Hindlimb muscle (tissue), 1 donor: ENCODE measurements at regions not wholly inside any gene's neighbourhood (a gene's known extent, or its start where the extent isn't known, plus 50 kb on each side); places are given as distances from the start of the nearest gene placed in this dataset.
A peak's percentile ranks its signal among the peaks of the same experiment; 100 is the strongest.

Experiments
- DNase-seq: peaks from one replicate; pipeline ENCODE4 v3.0.0-alpha.2; 2013

DNA sequence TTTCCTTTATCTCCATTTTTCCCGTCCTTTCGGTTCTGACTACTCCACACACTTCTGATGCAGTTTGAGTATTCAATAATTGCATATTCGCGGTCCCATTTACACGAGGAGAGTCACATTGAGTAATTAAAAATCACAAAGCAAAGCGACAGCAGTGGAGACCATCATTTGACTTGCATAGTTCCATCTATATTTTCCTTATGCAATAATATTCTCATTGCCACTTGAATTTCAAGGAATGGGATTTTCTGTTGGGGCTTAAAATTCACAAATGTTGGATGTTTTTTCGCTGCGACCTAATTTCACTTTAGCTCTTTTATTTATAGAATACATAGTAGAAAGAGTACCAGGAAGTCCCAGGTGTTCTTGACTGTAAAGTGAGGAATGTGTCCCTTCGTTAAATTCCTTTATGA, 186.8 kb downstream of the ZEB2 start:
- peak; percentile 22 for DNase-seq

DNA sequence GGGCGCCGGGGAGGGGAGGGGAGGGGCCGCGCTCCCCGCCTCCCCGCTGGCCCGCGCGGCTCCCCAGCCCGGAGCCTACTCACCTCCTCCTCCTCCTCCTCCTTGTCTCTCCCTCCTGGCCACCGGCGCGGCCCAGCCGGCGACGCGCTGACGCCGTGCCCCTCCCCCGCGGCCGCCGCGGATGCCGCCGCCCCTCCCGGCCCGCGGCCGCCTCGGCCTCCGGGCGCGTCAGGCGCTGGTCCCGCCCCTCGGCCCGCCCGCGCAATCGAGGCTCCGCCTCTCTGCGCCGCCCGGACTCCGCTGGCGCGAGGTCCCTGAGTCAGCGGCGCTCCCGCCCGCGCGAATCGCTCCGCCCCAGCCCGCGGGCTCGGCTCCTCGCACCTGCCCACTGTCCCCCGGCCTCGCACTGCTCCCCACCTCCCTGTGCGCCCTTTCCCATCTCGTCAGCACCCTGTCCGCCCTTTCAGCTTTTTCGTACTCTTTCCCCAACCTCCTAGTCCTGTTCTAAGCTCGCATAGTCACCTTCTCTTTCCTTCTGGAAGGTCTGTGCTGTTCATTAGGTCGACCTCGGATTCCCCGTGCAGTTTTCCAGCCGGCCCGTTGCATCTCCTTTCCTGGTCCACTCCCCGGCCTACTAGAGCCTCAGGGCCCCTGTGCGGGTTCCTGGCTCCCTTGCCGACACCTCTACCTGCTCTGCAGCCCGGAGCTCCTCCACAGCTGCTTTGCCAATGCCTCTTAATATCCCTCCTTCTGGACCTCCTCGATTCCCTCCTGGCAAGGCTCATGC, 187.4 kb downstream of the ZEB2 start:
- peak; percentile 94 for DNase-seq

DNA sequence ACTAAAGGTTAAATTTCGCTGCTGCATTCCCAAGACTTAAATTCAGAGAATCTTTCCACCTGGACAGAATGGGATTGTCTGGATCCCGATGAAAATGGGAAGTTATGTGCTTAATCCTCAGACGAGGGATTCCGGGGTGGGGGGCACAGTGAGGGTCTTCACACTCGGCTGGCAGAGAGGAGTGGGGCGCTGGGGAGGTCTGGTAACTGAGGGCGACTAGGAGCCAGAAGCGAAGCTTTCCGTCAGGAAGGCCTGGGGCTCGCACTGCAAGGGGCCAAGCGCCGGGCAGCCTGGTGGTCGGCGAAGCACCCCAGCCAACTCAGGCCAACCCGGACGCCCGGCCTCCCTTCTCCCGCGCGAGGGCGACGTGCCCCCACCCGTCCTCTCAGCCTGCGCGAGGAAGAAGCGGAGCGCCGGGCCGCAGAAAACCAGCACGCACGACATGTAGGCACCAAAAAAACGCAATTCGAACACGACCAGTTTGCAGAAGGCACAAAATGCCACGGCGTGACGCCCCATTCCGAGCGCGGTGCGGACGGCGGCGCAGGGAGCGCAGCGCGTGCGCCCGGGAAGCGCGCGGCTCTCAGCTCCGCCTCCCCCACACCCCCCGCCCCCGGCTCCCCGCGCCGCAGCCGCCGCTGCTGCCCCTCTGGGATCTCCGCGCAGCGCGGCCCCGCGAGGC, 188.1 kb downstream of the ZEB2 start:
- peak; percentile 76 for DNase-seq

DNA sequence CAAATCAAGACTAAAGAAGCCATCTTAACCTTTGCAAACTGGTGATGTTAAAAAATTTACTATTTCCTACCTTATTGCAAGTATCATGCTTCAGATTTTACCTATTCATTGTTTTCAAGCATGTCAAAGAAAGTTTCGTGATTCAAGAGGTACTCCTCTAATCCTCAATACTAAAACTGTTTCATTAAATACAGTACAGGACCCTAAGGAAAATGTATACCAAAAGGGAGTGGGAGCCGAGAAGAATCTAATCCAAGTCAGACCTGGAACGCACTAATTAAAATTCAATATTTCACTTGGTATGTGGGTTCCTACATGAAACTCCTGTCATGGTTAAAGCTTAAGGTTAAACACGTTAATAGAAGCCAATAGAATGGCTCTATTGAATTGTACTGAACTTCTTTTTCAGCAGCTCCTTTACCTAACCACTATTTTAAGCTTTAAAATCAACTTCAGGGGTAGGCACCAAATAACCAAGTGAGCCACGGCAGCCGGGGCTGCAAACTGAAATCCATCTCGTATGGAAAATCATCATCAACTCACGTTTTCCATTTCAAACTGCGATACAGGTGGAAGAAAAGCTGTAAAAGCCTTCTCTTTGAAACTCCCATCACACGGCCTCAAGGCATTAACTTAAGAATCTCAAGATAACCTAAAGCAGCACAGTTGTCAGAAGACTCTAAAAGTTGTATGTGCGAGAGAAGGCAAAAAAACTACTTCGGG, 188.8 kb downstream of the ZEB2 start:
- no peak for DNase-seq

DNA sequence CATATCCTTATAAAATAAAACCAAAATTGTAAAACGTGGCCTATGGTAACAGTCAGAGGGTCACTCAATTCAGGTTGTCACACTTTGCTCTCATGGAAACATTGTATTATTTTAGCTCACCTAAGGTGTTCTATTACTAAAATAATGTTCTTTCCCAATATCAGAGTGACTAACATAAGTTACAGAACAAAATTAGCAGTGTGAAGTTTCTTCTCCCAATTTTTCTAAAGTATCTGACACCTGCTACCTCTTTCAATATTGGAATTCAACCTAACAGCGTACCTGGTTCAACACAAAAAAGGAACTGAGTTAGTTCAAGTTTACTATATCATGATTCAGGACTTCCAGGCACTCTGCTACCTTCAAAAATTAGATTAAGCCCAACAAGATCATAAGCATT, 190.4 kb downstream of the ZEB2 start:
- DNase-seq = no peak

DNA sequence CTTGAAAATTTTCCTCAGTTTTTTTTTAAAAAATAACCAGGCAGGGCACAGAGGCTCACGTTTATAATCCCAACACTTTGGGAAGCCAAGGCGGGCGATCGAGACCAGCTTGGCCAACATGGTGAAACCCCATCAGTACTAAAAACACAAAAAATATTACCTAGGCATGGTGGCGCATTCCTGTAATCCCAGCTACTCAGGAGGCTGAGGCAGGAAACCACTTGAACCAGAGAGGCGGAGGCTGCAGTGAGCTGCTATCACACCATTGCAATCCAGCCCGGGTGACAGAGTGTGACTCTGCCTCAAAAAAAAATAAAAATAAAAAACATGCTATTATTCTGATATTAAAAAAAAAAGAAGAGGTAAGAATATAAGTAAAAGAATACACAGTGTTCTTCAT, 191.0 kb downstream of the ZEB2 start:
- DNase-seq = no peak

DNA sequence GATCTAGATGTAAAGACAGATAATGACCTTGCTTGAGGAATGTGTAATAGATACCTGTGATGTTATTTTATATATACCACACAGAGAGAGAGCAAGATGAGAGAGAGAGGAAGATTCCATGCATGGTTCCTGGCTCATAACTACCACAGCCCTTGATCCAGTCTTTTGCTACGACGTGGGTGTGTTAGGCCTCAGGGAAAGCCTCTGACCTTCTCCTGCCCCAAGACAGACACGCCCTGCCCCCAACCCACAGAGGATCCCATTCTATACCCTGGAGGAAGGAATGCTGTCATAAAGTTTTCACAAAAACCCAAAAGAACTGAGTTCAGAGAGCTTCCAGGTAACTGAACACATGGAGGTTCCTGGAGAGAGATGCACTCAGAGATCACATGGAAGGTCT, 193.1 kb downstream of the ZEB2 start:
- DNase-seq = no peak

DNA sequence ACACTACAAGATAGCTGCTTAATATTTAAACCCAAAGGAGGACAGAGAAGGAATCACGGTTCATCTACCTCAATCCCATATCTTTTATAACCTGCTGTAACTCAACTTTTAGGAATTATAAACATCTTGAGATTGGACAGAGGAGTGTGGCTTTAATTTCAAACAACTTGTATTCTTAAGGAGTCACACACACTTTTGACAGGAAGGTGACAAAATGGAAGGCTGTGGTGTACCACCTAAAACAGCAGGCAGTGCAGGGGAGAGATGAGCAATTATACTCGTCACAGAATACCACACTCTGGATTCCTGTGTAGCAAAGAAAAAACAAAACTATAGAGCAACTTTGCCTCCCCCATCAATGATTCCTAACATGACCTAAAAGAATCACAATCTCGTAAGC, 194.8 kb downstream of the ZEB2 start:
- no peak for DNase-seq

DNA sequence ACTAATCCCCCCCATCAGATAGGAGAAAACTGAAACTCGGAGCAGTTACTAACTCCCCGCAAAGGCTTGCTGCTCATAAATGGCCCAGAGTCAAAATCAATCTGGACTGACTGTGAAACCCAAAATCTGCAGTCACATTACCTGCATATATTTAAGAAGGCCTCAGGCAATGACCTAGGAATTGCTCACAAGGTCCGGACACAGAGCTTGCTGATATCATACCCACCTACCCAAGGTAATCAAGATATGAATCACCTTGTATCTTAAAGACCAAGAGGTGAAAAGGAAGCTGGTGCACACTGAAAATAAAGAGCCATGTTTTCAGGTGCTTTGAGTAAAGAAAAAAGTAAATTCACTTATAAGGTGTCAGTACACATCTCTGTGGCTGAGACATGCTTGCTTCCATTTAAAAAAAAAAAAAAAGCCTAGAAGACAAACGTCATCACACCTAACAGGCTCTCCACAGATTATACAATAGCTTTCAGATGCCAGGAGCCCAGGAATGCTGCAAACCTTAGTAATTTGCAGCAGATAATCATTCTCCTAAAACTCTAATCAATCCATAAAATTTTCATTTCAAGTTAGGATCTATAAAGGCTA, 195.4 kb downstream of the ZEB2 start:
- no peak for DNase-seq

DNA sequence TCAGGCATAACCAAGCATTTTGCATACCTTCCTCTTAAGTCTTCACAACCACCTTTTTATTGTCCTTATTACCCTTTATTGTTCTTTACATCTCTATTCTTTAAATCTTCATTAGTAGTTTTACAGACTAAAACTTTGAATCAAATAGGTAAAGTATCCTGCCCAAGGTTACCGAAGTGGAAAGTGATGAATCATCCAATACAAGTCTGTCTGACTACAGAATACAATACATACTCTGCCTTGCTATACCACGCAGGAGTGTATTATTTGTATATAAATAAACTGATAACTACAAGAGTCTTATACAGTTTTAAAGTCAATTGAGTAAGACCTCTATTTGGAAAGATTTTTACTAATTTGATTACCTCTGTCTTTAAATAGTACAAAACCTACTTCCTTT, 196.0 kb downstream of the ZEB2 start:
- no peak for DNase-seq

DNA sequence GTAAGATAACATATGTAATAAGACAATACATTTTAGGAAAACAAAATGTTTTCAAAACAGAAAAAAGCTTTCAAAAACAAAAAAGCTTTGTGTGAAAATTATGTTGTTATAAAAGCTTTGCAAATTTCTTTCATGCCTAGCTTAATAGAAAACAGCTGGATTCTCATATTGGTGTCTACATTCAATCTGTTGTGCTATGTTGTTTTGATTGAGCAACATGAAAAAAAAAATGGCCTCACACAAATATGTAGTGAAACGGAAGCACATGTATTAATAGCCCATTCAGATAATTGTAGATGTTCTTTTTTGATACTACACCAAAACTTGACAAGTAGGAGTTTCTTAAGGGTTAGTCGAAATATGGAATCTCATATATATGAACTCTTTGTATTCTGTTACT, 197.5 kb downstream of the ZEB2 start:
- DNase-seq = no peak

DNA sequence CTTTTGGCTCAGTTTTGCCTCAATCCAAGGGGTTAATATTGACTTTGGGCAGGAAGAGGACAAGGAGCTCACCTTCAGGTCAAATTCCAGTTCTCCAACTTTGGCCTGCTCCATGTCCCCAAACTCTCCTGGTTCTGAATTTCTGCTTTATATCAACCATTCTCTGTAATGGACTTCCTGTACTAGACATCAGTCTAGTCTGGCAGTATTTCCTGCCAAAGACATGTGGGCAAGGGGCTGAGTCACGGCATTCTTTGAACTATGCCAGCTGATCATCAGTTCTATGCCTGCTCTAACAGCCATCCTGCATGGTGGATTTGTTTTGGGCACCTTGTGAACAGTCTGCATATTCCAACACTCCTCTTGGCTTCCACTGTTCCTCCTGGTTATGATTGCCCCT, 199.4 kb downstream of the ZEB2 start:
- DNase-seq = no peak

DNA sequence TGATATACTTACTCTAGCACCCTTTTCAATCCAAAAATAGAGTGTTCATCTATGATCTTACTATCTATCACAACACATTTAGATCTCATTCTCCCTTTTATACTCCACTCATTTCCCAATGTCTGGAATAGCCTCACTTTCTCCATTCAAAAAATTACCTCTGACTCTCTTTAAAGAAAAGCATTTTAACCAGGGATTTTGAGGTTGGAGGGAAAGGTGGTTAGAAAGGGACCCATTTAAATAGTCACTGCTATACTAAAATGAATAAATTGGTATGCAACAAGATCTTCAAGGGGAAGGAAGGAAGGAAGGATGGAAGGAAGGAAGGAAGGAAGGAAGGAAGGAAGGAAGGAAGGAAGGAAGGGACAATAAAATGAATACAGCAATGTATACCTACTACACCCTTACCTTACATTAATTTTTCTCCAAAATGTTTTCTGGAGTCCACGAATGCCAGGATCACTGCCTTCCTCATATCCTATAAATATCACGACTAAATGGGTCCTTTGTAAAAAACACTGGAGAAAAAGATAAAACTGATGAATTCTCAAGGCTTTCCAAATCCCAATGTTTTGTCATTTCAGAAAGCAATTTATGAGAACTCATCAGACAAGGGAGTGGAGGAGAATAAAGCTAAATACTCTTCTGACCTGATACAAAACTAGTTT, 202.7 kb downstream of the ZEB2 start:
- no peak for DNase-seq

DNA sequence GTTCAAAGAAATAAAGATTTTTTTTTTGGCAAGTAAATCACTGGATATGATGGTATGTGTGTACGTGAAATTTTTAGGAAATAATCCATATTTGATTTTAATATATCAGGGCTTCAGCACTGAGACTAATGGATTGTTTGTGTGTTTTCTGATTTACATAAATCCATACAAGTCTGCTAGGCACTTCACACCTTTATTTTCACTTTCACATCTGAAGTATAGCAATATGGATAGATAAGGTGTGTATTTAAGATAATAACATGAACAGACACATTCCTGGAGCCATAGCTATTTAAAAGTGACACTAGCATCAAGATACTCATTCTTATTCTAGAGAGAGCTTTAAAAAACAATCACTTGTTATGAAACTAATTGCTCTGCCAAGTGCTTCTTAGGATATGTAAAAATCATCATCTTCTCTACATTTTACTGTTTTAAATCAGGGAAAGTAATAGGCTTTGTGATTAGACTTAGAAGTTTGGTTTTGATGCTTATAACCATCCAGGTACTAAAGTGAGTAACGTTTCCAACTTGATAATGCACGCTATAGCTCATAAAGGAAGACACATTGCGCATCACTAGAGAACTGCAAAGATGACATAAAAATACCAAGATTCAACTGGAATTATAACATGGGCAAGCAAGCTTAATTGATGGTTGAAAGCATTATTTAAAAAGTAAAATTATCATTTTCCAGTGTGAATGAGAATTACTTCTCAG, 208.9 kb downstream of the ZEB2 start:
- DNase-seq = no peak

DNA sequence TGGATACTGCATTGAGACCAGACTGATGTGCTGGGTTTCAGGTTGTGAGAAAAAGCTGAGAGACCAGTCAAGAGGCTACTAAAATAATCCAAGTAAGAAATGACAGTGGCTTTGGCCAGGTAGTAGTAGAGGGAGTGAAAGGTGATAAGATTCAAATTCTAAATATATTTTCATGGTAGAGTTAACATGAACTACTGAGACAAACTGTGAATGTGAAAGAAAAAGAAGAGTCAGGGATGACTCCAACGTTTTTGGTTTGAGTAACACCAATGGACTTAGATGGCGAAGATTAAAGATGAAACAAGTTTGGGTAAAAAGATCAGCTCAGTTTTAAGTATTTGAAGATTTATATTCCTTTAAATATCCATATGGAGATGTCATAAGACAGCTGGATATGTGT, 209.4 kb downstream of the ZEB2 start:
- DNase-seq = no peak

DNA sequence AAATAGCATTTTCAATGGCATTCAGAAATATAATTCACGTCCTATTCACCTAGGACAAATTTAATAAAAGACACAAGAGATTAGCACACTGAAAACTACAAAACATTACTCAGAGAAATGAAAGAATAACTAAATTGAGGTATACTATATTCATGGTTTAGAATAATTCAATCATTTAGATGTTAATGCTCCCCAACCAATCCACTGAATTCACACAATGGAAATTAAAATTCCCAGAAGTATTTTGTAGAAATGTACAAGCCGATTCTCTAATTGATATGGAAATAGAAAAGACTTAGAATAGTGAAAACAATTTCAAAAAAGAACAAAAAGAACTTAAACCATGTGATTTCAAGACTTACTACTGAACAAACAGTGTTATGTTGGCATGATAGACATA, 212.2 kb downstream of the ZEB2 start:
- no peak for DNase-seq

DNA sequence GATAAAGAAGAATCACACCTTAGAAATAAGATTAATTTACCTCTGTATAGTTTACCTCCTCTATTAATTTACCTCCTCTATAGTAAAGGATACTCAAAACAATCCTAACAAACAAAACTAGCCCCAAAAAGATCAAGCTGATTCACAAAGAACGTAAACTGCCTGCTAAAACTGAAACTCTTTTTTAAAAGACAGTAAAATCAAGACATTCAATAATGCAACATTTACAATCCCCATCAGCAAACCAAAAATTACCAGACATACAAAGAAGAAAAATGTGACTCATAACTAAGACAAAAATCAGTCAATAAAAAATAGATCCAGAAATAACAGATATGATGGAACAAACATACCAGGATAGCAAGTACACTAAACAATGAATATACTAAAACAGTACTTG, 215.7 kb downstream of the ZEB2 start:
- DNase-seq = no peak

DNA sequence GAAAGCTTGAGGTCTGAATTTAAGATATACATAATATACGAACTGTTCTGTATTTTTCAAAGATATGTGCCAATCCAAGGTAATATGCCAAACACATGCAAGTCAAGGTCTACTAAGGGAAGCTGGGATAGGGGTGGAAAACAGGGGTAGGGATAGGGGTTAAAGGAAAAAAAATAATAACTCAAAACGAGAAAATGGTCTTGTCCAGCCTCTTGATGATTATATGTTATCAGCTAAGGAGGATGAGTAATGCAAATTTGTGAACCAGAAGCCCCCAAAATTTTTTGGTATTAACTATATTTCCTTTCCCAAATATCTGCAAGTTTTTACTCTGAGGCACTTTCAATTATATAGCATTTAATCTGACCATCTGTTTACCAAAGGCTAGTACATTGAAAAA, 219.3 kb downstream of the ZEB2 start:
- no peak for DNase-seq

DNA sequence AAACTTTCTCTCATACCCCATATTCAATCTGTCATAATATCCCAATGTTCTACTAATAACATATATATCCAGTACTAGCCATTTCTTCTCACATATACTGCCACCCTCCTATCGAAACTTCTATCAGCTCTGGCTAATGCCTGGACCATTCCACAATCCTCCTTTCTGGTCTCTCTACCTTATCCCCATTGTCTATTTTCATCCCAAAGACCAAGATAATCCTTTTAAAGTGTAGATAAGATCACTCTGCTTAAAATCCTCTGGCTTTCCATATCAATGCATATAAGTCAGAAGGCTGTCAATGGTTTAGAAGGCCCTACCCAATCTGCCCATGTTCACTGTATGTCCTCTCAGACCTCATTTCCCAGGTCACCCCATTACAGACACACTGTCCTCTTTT, 229.6 kb downstream of the ZEB2 start:
- DNase-seq = no peak

DNA sequence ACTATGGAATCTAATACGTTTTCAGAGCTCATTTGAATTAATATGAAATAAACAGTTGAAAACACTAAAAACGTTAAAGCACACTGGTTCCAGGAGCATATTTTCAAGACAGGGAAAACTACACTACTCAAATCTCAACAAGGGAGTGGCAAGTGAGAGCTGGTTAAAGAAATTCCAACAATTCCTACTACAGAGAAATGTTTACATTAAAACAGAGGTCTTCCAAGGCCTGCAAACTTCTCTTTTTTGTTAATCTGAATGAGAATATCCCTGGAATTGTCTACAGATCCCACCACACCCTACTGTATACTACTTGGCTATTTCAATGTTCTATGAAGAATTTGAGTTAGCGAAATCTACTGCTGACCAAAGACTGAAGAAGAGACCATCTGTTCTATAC, 231.5 kb downstream of the ZEB2 start:
- DNase-seq = no peak

DNA sequence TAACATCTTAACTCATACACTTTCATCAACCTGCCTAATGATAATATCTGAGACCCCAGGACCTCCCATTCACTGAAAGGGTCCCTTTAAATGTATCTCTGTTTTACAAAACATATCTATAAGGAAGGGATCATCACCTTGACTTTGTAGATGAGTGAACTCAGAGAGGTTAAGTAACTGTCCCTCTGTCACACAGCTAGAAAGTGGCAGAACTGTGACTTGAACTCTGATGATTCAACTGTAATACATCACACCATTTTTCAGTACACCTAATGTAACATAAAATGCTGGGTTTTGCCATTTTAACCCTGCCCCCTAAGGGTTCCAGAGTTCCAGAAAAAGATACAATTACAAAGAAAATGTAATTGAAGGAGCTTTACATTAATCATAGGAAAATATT, 234.6 kb downstream of the ZEB2 start:
- no peak for DNase-seq

DNA sequence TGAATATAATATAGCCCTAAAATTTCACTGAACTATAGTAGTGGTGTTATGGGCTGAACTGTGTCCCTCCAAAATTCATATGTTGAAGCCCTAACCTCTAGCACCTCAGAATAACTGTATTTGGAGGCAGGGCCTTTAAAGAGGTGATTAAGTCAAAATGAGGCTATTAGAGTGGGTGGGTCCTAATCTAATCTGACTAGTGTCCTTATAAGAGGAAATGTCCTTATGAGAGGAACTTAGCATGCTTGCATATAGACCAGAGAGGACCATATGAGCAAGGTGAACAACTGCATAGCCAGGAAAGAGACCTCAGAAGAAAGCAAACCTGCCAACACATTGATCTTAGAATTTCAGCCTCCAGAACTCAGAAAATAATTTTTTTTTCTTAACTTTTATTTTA, 238.4 kb downstream of the ZEB2 start:
- DNase-seq = no peak
